SK-N-SH (cell line): ENCODE measurements at regions not wholly inside any gene's neighbourhood (a gene's known extent, or its start where the extent isn't known, plus 50 kb on each side); places are given as distances from the start of the nearest gene placed in this dataset.

ENCODE experiments used
- CTCF ChIA-PET: fragments of 300-600, 350-600 bp; formaldehyde crosslinking; extraction: SDS; loops from one replicate; lab custom pipeline; 2021; lab: Yijun Ruan, JAX
- POLR2A ChIA-PET: fragments of 350-600 bp; sonication (Branson Sonifier 250); formaldehyde crosslinking; extraction: SDS; loops from one replicate; lab custom pipeline; 2020; ENCODE audit warnings: antibody characterized with exemption, inconsistent platforms; lab: Yijun Ruan, JAX
- DNase-seq: peaks from one replicate; pipeline ENCODE4 v3.0.0; 2012
- H2AFZ ChIP-seq: fragments of 200-600 bp; sonication (generic); 2 replicates; pipeline ENCODE4 v1.8.1; 2016; ENCODE audit warnings: antibody characterized with exemption, mild to moderate bottlenecking, low read depth
- H3F3A ChIP-seq: fragments of 200-600 bp; sonication (generic); replicated peaks from 2 replicates; pipeline ENCODE3; 2016; ENCODE audit warnings: antibody characterized with exemption, mild to moderate bottlenecking; ENCODE audit not compliant: insufficient read depth
- H3K27ac ChIP-seq, 2 experiments: fragments of 200-500 bp in 1 of 2; fragments of 200-600 bp in 1 of 2; sonication (Bioruptor generic) in 1 of 2; sonication (generic), shearing (Covaris generic) in 1 of 2; 2 replicates each; pipeline versions ENCODE4 v1.5.1 to v1.6.1; 2014 to 2016; ENCODE audit warnings: low read depth in 2 of 2, inconsistent platforms in 1 of 2, low read length in 1 of 2, mild to moderate bottlenecking in 1 of 2, mixed read lengths in 1 of 2
- H3K27me3 ChIP-seq: fragments of 200-600 bp; sonication (generic), shearing (Covaris generic); 2 replicates; pipeline ENCODE4 v1.6.1; 2016; ENCODE audit warnings: mixed run types; ENCODE audit not compliant: insufficient read depth
- H3K36me3 ChIP-seq, 2 experiments: fragments of 200-500 bp in 1 of 2; fragments of 200-600 bp in 1 of 2; sonication (Bioruptor generic) in 1 of 2; sonication (generic) in 1 of 2; replicated peaks in 1 of 2; 2 replicates each; pipeline versions ENCODE3 to v1.5.1; 2014 to 2016; ENCODE audit warnings: low read length in 1 of 2, mild to moderate bottlenecking in 1 of 2; ENCODE audit not compliant: insufficient read depth in 2 of 2, control insufficient read depth in 1 of 2
- H3K4me1 ChIP-seq, 2 experiments: fragments of 200-500 bp in 1 of 2; fragments of 200-600 bp in 1 of 2; sonication (Bioruptor generic) in 1 of 2; sonication (generic), shearing (Covaris generic) in 1 of 2; 2 replicates each; pipeline versions ENCODE4 v1.5.1 to v1.6.1; 2014 to 2016; ENCODE audit warnings: low read depth in 1 of 2, low read length in 1 of 2, mixed run types in 1 of 2; ENCODE audit not compliant: insufficient read depth in 2 of 2, control insufficient read depth in 1 of 2
- H3K4me2 ChIP-seq: fragments of 200-600 bp; sonication (generic), shearing (Covaris generic); 2 replicates; pipeline ENCODE4 v1.6.1; 2017; ENCODE audit warnings: mixed run types
- H3K4me3 ChIP-seq, 2 experiments: fragments of 200-500 bp in 1 of 2; fragments of 200-600 bp in 1 of 2; sonication (Bioruptor generic) in 1 of 2; sonication (generic), shearing (Covaris generic) in 1 of 2; 2 replicates each; pipeline versions ENCODE4 v1.5.1 to v1.8.1; 2014 to 2016; ENCODE audit warnings: low read depth in 2 of 2, inconsistent platforms in 1 of 2, low read length in 1 of 2, mild to moderate bottlenecking in 1 of 2, mixed read lengths in 1 of 2, moderate library complexity in 1 of 2
- H3K79me2 ChIP-seq: fragments of 200-600 bp; sonication (generic); 2 replicates; pipeline ENCODE4 v1.8.1; 2017; ENCODE audit warnings: mild to moderate bottlenecking; ENCODE audit not compliant: insufficient read depth
- H3K9ac ChIP-seq: fragments of 200-600 bp; sonication (generic); 2 replicates; pipeline ENCODE4 v1.6.1; 2017; ENCODE audit warnings: mixed run types
- H3K9me2 ChIP-seq: fragments of 200-600 bp; sonication (generic); 2 replicates; pipeline ENCODE4 v1.6.1; 2017; ENCODE audit warnings: mixed run types
- H3K9me3 ChIP-seq: fragments of 200-600 bp; sonication (generic); 2 replicates; pipeline ENCODE4 v1.6.1; 2017; ENCODE audit warnings: mixed run types, mild to moderate bottlenecking, moderate library complexity
- H4K20me1 ChIP-seq: fragments of 200-600 bp; sonication (generic); 2 replicates; pipeline ENCODE4 v1.6.1; 2017; ENCODE audit warnings: mild to moderate bottlenecking, mixed run types; ENCODE audit not compliant: insufficient read depth
- EP300 ChIP-seq, 2 experiments: IDR thresholded peaks; 2 replicates each; pipeline versions ENCODE4 v1.4.0 to v1.6.1; 2012; ENCODE audit warnings: borderline replicate concordance in 1 of 2, low read depth in 1 of 2, low read length in 1 of 2
- EZH2phosphoT487 ChIP-seq: fragments of 200-600 bp; sonication (generic); IDR thresholded peaks from 2 replicates; pipeline ENCODE4 v1.6.1; 2017; ENCODE audit warnings: low read depth, mixed run types, mild to moderate bottlenecking, antibody characterized with exemption, moderate library complexity, borderline replicate concordance
- FOSL2 ChIP-seq: IDR thresholded peaks from 2 replicates; pipeline ENCODE4 v1.4.0; 2012; ENCODE audit warnings: low read depth, mild to moderate bottlenecking, moderate library complexity, borderline replicate concordance
- FOXJ3 ChIP-seq: sonication (generic); formaldehyde crosslinking; IDR thresholded peaks from 2 replicates; pipeline ENCODE4 v1.5.1; 2020; ENCODE audit warnings: mild to moderate bottlenecking, missing genetic modification reagents
- GATA2 ChIP-seq: sonication (generic); formaldehyde crosslinking; IDR thresholded peaks from 2 replicates; pipeline ENCODE4 v1.5.0; 2020; ENCODE audit warnings: mild to moderate bottlenecking, missing genetic modification reagents
- JUND ChIP-seq: IDR thresholded peaks from 2 replicates; pipeline ENCODE4 v1.4.0; 2012
- MXI1 ChIP-seq: IDR thresholded peaks from 2 replicates; pipeline ENCODE4 v1.6.1; 2012; ENCODE audit warnings: mild to moderate bottlenecking, low read depth, low read length, improper control_type of control experiment
- NFIC ChIP-seq: IDR thresholded peaks from 2 replicates; pipeline ENCODE4 v1.4.0; 2012; ENCODE audit warnings: borderline replicate concordance
- NRF1 ChIP-seq: IDR thresholded peaks from 2 replicates; pipeline ENCODE4 v1.6.1; 2012; ENCODE audit warnings: low read depth, mild to moderate bottlenecking, low read length
- RAD21 ChIP-seq: IDR thresholded peaks from 2 replicates; pipeline ENCODE4 v1.6.1; 2012; ENCODE audit warnings: mild to moderate bottlenecking, low read length
- RFX5 ChIP-seq: IDR thresholded peaks from 2 replicates; pipeline ENCODE4 v1.6.1; 2012; ENCODE audit warnings: mild to moderate bottlenecking, improper control_type of control experiment, low read length
- RXRA ChIP-seq: IDR thresholded peaks from 2 replicates; pipeline ENCODE4 v1.4.0; 2012; ENCODE audit warnings: low read depth, mild to moderate bottlenecking, borderline replicate concordance
- TEAD4 ChIP-seq: IDR thresholded peaks from 2 replicates; pipeline ENCODE4 v1.4.0; 2012; ENCODE audit warnings: mild to moderate bottlenecking, borderline replicate concordance; ENCODE audit not compliant: insufficient read depth
- YY1 ChIP-seq: IDR thresholded peaks from 2 replicates; pipeline ENCODE4 v1.4.0; 2012; ENCODE audit warnings: low read depth, mild to moderate bottlenecking
- WGBS: methylation state at CpG from one replicate; pipeline ENCODE4 v1.1.6; 2017; ENCODE audit warnings: low lambda C conversion rate; 5-methylcytosine and 5-hydroxymethylcytosine counted together
- TF ChIP-seq, protein P1 (sequence below): IDR thresholded peaks from 2 replicates; pipeline ENCODE4 v1.4.0; 2012; ENCODE audit warnings: low read depth, borderline replicate concordance
- TF ChIP-seq, protein P2 (sequence below): IDR thresholded peaks from 2 replicates; pipeline ENCODE4 v1.4.0; 2012; ENCODE audit warnings: low read depth
- TF ChIP-seq, protein P3 (sequence below): fragments of 200-600 bp; sonication (generic); IDR thresholded peaks from 2 replicates; pipeline ENCODE4 v1.6.1; 2017; ENCODE audit warnings: antibody characterized with exemption, mild to moderate bottlenecking, moderate library complexity
- TF ChIP-seq, protein P4 (sequence below): IDR thresholded peaks from 2 replicates; pipeline ENCODE4 v1.4.0; 2012; ENCODE audit warnings: low read depth, borderline replicate concordance
- TF ChIP-seq, protein P5 (sequence below): fragments of 150-350 bp; IDR thresholded peaks from 2 replicates; pipeline ENCODE4 v1.6.1; 2016; ENCODE audit warnings: mild to moderate bottlenecking, low read depth, low read length

DNA sequence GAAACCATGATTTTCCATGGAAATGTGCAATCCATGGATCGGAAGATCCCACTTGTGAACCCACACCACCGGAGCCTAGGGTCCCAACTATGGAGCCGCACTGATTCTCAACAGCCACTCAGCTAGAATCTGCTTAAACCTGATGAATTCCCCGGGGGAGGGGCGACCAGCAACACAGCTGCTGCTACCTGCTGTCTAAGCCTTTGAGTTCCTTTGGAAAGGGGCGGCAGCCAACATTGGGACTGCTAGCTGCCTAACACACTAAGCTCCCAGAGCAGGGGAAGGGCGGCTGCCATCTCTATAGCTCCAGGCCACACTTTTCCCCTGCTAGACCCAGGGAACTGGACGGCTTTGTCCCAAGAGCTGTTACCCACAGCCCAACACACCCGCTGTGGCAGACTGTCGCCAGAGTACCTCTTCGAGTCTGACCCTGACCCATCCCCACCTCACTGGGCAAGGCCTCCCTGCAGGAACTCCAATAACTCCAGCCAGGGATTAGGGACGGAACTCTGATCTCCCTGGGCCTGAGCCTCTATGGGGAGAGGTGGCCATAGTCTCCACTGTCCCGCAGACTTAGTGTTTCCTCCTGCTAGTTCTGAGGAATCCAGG, 205.8 kb upstream of the SLC16A7 start:
- no peaks in the 10 kb centered on the region for H3K36me3 ChIP-seq
- no peak for DNase-seq
- WGBS: 10% methylated on average over 6 of the region's 13 CpGs
- no peak overlapping the region for H3K4me2 ChIP-seq
- no peaks in the 10 kb centered on the region for H3K4me1 ChIP-seq
- no peaks in the 10 kb centered on the region for H3K9me3 ChIP-seq
- TF ChIP-seq TEAD4 (no peak), GATA2 (CRISPR knock-in tag) (no peak), FOXJ3 (no peak), NRF1 (no peak), JUND (no peak), EP300 (IDR thresholded peaks at IDR 0.05; ENCODE audit: borderline replicate concordance in 1 of 2, low read depth in 1 of 2, low read length in 1 of 2) (no peak), YY1 (no peak), RFX5 (no peak), MXI1 (no peak), FOSL2 (no peak), RAD21 (no peak), NFIC (no peak), RXRA (no peak), EZH2phosphoT487 (no peak)
- TF ChIP-seq, protein P1, sequence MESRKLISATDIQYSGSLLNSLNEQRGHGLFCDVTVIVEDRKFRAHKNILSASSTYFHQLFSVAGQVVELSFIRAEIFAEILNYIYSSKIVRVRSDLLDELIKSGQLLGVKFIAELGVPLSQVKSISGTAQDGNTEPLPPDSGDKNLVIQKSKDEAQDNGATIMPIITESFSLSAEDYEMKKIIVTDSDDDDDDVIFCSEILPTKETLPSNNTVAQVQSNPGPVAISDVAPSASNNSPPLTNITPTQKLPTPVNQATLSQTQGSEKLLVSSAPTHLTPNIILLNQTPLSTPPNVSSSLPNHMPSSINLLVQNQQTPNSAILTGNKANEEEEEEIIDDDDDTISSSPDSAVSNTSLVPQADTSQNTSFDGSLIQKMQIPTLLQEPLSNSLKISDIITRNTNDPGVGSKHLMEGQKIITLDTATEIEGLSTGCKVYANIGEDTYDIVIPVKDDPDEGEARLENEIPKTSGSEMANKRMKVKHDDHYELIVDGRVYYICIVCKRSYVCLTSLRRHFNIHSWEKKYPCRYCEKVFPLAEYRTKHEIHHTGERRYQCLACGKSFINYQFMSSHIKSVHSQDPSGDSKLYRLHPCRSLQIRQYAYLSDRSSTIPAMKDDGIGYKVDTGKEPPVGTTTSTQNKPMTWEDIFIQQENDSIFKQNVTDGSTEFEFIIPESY: no peak
- TF ChIP-seq, protein P2, sequence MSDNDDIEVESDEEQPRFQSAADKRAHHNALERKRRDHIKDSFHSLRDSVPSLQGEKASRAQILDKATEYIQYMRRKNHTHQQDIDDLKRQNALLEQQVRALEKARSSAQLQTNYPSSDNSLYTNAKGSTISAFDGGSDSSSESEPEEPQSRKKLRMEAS: no peak
- TF ChIP-seq, protein P3, sequence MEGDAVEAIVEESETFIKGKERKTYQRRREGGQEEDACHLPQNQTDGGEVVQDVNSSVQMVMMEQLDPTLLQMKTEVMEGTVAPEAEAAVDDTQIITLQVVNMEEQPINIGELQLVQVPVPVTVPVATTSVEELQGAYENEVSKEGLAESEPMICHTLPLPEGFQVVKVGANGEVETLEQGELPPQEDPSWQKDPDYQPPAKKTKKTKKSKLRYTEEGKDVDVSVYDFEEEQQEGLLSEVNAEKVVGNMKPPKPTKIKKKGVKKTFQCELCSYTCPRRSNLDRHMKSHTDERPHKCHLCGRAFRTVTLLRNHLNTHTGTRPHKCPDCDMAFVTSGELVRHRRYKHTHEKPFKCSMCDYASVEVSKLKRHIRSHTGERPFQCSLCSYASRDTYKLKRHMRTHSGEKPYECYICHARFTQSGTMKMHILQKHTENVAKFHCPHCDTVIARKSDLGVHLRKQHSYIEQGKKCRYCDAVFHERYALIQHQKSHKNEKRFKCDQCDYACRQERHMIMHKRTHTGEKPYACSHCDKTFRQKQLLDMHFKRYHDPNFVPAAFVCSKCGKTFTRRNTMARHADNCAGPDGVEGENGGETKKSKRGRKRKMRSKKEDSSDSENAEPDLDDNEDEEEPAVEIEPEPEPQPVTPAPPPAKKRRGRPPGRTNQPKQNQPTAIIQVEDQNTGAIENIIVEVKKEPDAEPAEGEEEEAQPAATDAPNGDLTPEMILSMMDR: no peak
- TF ChIP-seq, protein P4, sequence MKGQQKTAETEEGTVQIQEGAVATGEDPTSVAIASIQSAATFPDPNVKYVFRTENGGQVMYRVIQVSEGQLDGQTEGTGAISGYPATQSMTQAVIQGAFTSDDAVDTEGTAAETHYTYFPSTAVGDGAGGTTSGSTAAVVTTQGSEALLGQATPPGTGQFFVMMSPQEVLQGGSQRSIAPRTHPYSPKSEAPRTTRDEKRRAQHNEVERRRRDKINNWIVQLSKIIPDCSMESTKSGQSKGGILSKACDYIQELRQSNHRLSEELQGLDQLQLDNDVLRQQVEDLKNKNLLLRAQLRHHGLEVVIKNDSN: no peak
- TF ChIP-seq, protein P5, sequence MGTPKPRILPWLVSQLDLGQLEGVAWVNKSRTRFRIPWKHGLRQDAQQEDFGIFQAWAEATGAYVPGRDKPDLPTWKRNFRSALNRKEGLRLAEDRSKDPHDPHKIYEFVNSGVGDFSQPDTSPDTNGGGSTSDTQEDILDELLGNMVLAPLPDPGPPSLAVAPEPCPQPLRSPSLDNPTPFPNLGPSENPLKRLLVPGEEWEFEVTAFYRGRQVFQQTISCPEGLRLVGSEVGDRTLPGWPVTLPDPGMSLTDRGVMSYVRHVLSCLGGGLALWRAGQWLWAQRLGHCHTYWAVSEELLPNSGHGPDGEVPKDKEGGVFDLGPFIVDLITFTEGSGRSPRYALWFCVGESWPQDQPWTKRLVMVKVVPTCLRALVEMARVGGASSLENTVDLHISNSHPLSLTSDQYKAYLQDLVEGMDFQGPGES: no peak
- H3F3A ChIP-seq: no peaks in the 10 kb centered on the region
- H3K27ac ChIP-seq: no peak overlapping the region
- H3K27me3 ChIP-seq: peaks cover 8% of the 10 kb centered on the region; the same call in 1 of the 2 replicates
- H3K9ac ChIP-seq: no peak overlapping the region
- no peaks in the 10 kb centered on the region for H3K9me2 ChIP-seq
- H3K79me2 ChIP-seq: no peaks in the 10 kb centered on the region
- no peaks in the 10 kb centered on the region for H4K20me1 ChIP-seq
- H2AFZ ChIP-seq: no peak overlapping the region
- H3K4me3 ChIP-seq: no peak overlapping the region
- CTCF ChIA-PET: no interaction called here
- POLR2A ChIA-PET: no interaction called here
